SK-N-MC (cell line): ENCODE measurements at regions not wholly inside any gene's neighbourhood (a gene's known extent, or its start where the extent isn't known, plus 50 kb on each side); places are given as distances from the start of the nearest gene placed in this dataset.

Experiments
- EZH2 ChIP-seq: fragments of 200-600 bp; sonication (generic); IDR thresholded peaks from one replicate; pipeline ENCODE4 v1.6.1; 2017; ENCODE audit warnings: antibody characterized with exemption
- FOXP2 ChIP-seq: optimal IDR thresholded peaks from 2 replicates; pipeline ENCODE3; 2011; ENCODE audit warnings: mild to moderate bottlenecking, moderate library complexity; ENCODE audit not compliant: insufficient read depth; ENCODE audit errors: extremely low read length, control extremely low read depth
- POLR2AphosphoS5 ChIP-seq: IDR thresholded peaks from 2 replicates; pipeline ENCODE4 v1.6.1; 2012; ENCODE audit warnings: mild to moderate bottlenecking, low read depth, low read length, borderline replicate concordance

GRCh38 chr15:92813485-92813884 is 86.6 kb upstream of the CHD2 start:
- no peak for TF ChIP-seq POLR2AphosphoS5
- no peak for TF ChIP-seq EZH2
- no peak for TF ChIP-seq FOXP2
